NCI-H82 (cell line): ENCODE measurements at regions not wholly inside any gene's neighbourhood (a gene's known extent, or its start where the extent isn't known, plus 50 kb on each side); places are given as distances from the start of the nearest gene placed in this dataset.

Experiments used
- DNase-seq: peaks from one replicate; lab custom pipeline; 2025; lab: John Stamatoyannopoulos, UW

DNA sequence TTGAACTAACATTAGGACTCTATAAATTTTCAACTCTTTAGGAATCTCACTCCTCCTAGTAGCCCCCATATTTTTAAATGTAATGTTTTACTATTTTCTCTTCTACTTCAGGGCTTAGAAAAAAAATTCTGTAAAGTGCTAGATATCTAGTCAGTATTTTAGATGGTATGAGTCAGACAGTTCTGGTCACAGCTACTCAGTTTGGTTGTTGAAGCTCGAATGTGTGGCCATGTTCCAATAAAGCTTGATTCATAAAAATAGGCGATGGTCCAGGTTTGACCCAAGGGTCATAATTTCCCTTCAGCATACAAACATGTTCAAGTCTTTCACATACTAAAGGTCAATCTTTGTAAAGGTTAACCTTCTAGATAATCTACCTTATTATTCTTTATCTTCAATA, 566.0 kb upstream of the CDH18 start:
- DNase-seq: no peak

GRCh38 chr5:20537911-20538703, 550.1 kb upstream of the CDH18 start:
- no peak for DNase-seq

- no peak for DNase-seq
Measured at GRCh38 chr5:20536813-20537212, 548.8 kb upstream of the CDH18 start.

DNA sequence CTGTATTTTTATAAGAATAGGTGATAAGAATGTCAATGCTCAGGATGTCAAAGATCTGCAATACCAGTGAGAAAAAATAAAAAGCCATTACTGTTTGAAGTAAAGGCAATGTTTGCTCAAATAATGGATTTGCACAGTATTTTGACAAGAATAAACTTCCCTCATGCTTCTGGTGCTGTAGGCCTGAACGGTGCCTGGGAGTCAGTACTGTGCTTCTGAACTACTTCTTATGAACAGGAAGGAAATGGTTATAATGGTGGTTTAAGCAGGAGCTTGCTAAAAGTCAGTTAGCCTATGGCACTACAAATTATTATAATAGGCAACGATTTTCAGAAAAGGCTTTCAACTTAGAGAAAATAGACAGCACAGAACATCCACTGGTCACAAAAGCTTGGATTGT, 548.3 kb upstream of the CDH18 start:
- DNase-seq: no peak

DNA sequence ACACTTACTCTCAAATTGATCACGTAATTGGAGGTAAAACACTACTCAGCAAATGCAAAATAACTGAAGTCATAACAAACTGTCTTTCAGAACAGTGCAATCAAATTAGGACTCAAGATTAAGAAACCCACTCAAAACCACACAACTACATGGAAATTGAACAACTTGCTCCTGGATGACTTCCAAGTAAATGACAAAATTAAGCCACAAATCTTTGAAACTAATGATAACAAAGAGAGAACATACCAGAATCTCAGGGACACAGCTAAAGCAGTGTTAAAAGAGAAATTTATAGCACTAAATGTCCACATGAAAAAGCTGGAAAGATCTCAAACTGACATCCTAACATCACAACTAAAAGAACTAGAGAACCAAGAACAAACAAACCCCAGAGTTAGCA, 540.5 kb upstream of the CDH18 start:
- DNase-seq: no peak

DNA sequence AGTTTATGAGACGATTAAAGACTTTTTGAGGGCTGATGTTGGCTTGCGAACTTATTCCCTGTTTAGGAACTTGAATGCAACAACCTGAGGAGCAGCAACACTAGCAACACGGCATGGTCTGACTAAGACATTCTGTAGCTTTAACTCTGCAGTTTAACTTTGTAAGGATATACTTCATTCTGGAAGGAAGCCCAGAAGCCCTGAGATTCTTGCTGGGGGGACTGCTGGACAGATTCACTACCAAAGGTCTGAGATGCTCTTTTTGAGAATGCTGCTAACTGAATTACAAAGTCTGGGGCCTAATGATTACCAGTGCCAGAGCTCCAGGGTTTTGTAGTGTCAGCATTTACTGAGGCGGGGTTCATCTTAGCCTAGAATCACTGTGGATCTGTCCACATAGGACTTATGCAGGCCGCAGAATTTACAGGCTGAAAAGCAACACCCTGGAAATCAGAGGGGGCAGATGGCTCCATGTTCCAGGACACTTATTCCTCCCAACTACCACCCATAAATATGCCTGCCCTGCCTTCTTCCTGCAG, 537.1 kb upstream of the CDH18 start:
- no peak for DNase-seq

- DNase-seq: no peak
Measured at GRCh38 chr5:20522905-20523482, 535.0 kb upstream of the CDH18 start.

DNA sequence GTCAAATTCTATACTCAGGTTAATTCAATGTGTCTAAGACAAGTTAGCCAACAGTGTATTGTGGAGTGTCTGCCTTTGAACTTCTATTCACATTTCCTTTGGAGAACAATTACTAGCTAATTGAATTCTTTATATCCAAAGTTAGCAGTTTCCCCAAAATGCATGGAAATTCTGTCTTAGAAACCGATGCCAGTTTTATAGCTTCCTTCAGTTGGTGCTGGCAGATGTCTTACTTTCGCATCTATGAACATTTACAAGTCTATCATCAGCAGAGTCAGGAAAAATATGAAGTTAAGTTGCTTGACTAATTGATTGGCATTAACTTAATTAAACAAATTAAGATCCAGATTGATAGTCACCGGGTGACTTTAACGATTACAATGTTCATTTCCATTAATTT, 527.6 kb upstream of the CDH18 start:
- no peak for DNase-seq

DNA sequence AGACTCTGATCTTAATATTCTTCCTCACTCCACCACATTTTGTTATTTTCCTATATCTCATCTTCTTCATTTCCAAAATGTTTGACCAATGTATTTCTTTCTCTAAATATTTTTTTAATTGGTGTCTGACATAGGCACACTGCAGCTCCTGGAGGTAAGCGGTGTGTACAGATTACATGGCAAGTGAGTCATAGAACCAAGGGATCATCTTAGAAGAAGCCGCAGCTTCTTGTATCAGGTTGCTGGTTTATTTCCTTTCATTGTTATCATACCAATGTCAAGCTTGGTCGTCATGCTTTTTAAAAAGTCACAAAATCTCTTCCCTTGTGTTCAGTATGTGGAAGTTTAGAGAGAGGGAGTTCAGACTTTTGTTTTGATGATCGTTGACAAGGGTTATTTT, 526.1 kb upstream of the CDH18 start:
- no peak for DNase-seq

DNA sequence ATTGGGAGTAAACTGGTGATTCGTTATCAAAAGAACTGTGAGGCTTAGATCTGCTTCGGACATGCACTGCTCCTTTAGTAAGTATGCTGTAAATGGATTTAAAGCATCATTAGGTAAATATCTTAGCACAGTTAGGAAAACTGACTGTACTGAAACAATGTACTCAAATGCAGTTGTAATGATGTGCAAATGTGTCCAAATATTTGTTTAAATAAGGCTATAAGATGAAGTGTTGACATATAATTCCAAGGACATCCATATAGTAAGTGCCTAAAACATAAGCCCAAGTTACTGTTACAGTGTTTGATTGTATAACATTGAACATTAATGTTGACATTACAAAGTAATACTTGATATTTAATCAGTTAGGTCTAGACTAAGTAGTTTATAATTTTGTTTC, 512.5 kb upstream of the CDH18 start:
- DNase-seq: no peak

DNA sequence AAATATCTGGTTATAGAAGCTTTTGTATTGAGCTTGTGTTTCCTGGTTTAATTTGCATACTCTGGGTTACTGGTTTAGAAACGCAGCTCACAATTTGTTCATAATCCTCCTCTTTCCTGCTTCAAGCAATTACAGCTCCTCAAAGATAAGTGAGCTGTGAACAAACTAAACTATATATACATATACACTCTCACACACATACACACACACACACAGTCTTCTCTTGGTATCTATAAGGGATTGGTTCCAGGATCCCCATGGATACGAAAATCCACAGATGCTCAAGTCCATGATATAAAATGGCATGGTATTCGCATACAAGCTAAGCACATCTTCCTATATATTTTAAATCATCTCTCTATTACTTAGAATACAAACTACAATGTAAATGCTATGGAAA, 510.9 kb upstream of the CDH18 start:
- no peak for DNase-seq

DNA sequence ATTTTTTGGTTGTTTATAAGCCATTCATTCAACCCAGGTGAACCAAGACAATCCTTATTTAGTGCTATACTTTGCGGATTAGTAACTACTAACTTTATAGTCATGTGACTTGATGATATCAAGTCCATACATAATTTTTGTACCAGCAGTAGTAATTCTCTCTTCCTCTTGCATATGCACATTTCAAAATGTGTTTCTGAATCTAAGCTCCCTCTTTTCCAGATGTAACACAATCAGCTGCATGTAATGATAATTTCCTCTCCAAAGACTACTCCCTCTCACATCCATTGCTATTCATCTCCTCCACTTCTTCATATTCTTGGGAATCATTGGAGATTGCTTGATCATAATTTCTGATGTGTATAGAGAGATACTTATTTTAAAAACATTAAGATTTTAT, 510.1 kb upstream of the CDH18 start:
- DNase-seq: no peak

- no peak for DNase-seq
Measured at GRCh38 chr5:20497356-20497755, 509.4 kb upstream of the CDH18 start.

GRCh38 chr5:20494706-20495105, 506.7 kb upstream of the CDH18 start:
- DNase-seq: no peak

- no peak for DNase-seq
Measured at GRCh38 chr5:20486826-20487225, 498.8 kb upstream of the CDH18 start.

- no peak for DNase-seq
Measured at GRCh38 chr5:20476016-20476415, 488.0 kb upstream of the CDH18 start.

DNA sequence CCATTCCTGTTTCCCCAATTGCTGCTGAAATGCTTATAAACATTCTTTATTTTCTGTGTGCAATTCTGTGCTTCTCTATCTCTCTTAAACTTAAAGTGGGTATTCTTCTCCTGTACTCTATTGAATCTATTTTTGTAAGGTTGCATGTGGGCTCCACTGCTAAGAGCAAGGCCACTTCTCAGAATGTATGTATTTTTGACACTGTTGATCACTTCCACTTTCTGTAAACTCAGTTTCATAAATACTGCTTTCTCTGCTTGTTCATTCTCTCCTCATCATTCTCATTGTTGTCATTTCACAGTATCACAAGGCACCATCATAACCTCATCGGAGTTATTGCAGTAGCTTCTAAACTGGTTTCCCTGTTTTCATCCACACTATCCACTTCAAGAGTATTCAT, 483.0 kb upstream of the CDH18 start:
- DNase-seq: no peak

- no peak for DNase-seq
Measured at GRCh38 chr5:20469792-20470191, 481.8 kb upstream of the CDH18 start.

- DNase-seq: no peak
Measured at GRCh38 chr5:20469390-20469789, 481.4 kb upstream of the CDH18 start.

- DNase-seq: no peak
Measured at GRCh38 chr5:20466512-20466911, 478.5 kb upstream of the CDH18 start.

GRCh38 chr5:20463206-20463605, 475.2 kb upstream of the CDH18 start:
- DNase-seq: no peak

- DNase-seq: no peak
Measured at GRCh38 chr5:20446121-20446520, 458.1 kb upstream of the CDH18 start.

DNA sequence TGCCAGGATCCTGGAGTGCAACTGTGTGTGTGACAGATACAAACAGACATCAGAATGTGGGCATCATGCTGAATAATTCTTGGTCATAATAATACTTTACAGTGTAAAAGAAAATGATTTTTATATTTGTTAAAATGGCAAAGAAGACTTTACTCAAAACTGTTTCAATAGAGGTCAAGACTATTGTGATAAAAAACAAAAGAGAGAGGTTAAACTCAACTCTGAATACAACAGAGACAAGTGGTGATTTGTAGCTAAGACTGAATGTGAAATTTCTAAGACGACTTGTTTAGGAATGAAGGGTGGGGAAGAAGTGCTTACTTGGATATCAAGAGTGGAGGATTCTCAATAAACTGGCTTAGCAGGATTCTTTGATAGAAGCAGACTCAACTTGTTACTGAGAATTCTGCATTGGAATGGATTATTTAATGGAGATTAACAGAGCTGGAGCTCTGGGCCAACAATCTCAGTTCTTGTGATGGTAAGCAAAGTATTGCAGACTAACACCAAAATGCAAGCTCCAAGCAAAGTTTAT, 457.4 kb upstream of the CDH18 start:
- no peak for DNase-seq

DNA sequence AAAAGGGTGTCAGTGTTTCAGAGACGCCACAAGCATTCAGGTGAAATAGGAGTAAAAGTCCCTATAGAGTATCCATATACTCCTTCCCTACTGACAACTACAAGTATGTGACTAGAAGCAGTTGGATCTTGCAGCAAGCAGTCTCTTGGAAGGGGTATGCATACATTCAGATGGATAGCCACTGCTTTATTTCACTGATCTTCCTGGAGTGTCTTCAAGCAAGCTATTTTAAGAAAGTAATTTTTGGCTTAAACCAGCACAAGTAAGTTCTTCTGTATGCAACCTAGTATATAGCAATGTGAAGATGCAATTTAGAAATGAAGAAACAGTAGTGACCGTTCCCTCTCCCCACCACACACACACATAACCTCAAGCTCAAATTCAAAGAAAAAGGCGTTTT, 446.8 kb upstream of the CDH18 start:
- DNase-seq: no peak
